Activated T-cell treated with anti-CD3 and anti-CD28 coated beads, Interleukin-2, amount 50 U/mL, for 1 hour (primary cell): ENCODE measurements at regions not wholly inside any gene's neighbourhood (a gene's known extent, or its start where the extent isn't known, plus 50 kb on each side); places are given as distances from the start of the nearest gene placed in this dataset.
"Not testable (repeated sequence)": the region's sequence is repeated elsewhere in the genome, so short reads cannot be mapped to it uniquely, and the experiment has no call there.

Experiments used
- DNase-seq: peaks from one replicate; pipeline ENCODE4 v3.0.0-alpha.2; 2020

GRCh38 chr2:173468266-173468793 lies 113.7 kb downstream of the CDCA7 start:
- no peak for DNase-seq

GRCh38 chr2:173472112-173472511 lies 117.4 kb downstream of the CDCA7 start:
- no peak for DNase-seq

GRCh38 chr2:173483137-173483536 lies 128.5 kb downstream of the CDCA7 start:
- DNase-seq: no peak

GRCh38 chr2:173488861-173489260 lies 134.2 kb downstream of the CDCA7 start:
- DNase-seq: no peak

GRCh38 chr2:173491418-173491817 lies 136.7 kb downstream of the CDCA7 start:
- no peak for DNase-seq

- DNase-seq: no peak
Measured at GRCh38 chr2:173493874-173494273, 139.2 kb downstream of the CDCA7 start.

- no peak for DNase-seq
Measured at GRCh38 chr2:173496746-173497145, 142.1 kb downstream of the CDCA7 start.

- no peak for DNase-seq
Measured at GRCh38 chr2:173500953-173501352, 146.3 kb downstream of the CDCA7 start.

GRCh38 chr2:173502296-173502695 lies 147.6 kb downstream of the CDCA7 start:
- DNase-seq: no peak

GRCh38 chr2:173511357-173511756 lies 156.7 kb downstream of the CDCA7 start:
- no peak for DNase-seq

- DNase-seq: no peak
Measured at GRCh38 chr2:173511942-173512341, 157.3 kb downstream of the CDCA7 start.

GRCh38 chr2:173513107-173513727 lies 158.5 kb downstream of the CDCA7 start:
- no peak for DNase-seq

- DNase-seq: no peak
Measured at GRCh38 chr2:173520918-173521317, 166.2 kb downstream of the CDCA7 start.

GRCh38 chr2:173521450-173522192 lies 166.9 kb downstream of the CDCA7 start:
- DNase-seq: no peak

- no peak for DNase-seq
Measured at GRCh38 chr2:173523497-173523896, 168.8 kb downstream of the CDCA7 start.

- DNase-seq: no peak
Measured at GRCh38 chr2:173524256-173524955, 169.7 kb downstream of the CDCA7 start.

GRCh38 chr2:173532732-173533531 lies 178.3 kb downstream of the CDCA7 start:
- not testable (repeated sequence) for DNase-seq

GRCh38 chr2:173537694-173538093 lies 183.0 kb downstream of the CDCA7 start:
- DNase-seq: no peak

GRCh38 chr2:173539615-173540014 lies 184.9 kb downstream of the CDCA7 start:
- DNase-seq: no peak

GRCh38 chr2:173544641-173545363 lies 190.1 kb downstream of the CDCA7 start:
- DNase-seq: no peak

- no peak for DNase-seq
Measured at GRCh38 chr2:173545364-173545763, 190.7 kb downstream of the CDCA7 start.

GRCh38 chr2:173547499-173547898 lies 192.8 kb downstream of the CDCA7 start:
- DNase-seq: no peak
